Stimulated activated effector memory CD8-positive, alpha-beta T cell treated with anti-CD3 and anti-CD28 coated beads, Interleukin-12 subunit alpha, Interleukin-12 subunit beta, amount 100 ng/mL, for 72 hours (primary cell): ENCODE measurements at regions not wholly inside any gene's neighbourhood (a gene's known extent, or its start where the extent isn't known, plus 50 kb on each side); places are given as distances from the start of the nearest gene placed in this dataset.

Experiments
- ATAC-seq: fragments of 150-1000 bp; cut with Tn5 transposase; 2 replicates; pipeline ENCODE4 v1.10.0; 2021
- DNase-seq, 2 donors: peaks; one replicate each; pipeline ENCODE4 v3.0.0; 2021 to 2022; ENCODE audit warnings: low spot score in 2 of 2
- H3K27ac Mint-ChIP-seq: one replicate; pipeline ENCODE4 v1.8.0; 2022; ENCODE audit warnings: mild to moderate bottlenecking, mixed read lengths
- H3K36me3 Mint-ChIP-seq: one replicate; pipeline ENCODE4 v1.8.0; 2022; ENCODE audit warnings: mild to moderate bottlenecking, mixed read lengths
- H3K4me1 Mint-ChIP-seq: one replicate; pipeline ENCODE4 v1.8.0; 2022; ENCODE audit warnings: mixed read lengths
- H3K4me3 Mint-ChIP-seq: one replicate; pipeline ENCODE4 v1.8.0; 2022; ENCODE audit warnings: mild to moderate bottlenecking, mixed read lengths
- H3K9me3 Mint-ChIP-seq: one replicate; pipeline ENCODE4 v1.8.0; 2022; ENCODE audit warnings: mixed read lengths

GRCh38 chr11:27250867-27251665 lies 111.9 kb downstream of the CCDC34 start:
- DNase-seq (no peak), ATAC-seq (no peak)
- Mint-ChIP-seq H3K4me1 (no peaks in the 10 kb centered on the region), H3K27ac (no peak overlapping the region), H3K4me3 (no peak overlapping the region), H3K36me3 (no peaks in the 10 kb centered on the region), H3K9me3 (no peaks in the 10 kb centered on the region)

- Mint-ChIP-seq H3K27ac (no peak overlapping the region), H3K4me1 (no peaks in the 10 kb centered on the region), H3K9me3 (no peaks in the 10 kb centered on the region), H3K36me3 (no peaks in the 10 kb centered on the region), H3K4me3 (no peak overlapping the region)
- ATAC-seq (no peak), DNase-seq (no peak)
Measured at GRCh38 chr11:27248576-27249509, 114.2 kb downstream of the CCDC34 start.

GRCh38 chr11:27247660-27248059 lies 115.4 kb downstream of the CCDC34 start:
- no peak overlapping the region for H3K4me3 Mint-ChIP-seq
- H3K9me3 Mint-ChIP-seq: no peaks in the 10 kb centered on the region
- no peak for ATAC-seq
- no peaks in the 10 kb centered on the region for H3K36me3 Mint-ChIP-seq
- H3K27ac Mint-ChIP-seq: no peak overlapping the region
- H3K4me1 Mint-ChIP-seq: no peaks in the 10 kb centered on the region
- DNase-seq: no peak

GRCh38 chr11:27246925-27247324 lies 116.1 kb downstream of the CCDC34 start:
- ATAC-seq: no peak
- Mint-ChIP-seq H3K9me3 (no peaks in the 10 kb centered on the region), H3K27ac (no peak overlapping the region), H3K4me3 (no peak overlapping the region), H3K4me1 (no peaks in the 10 kb centered on the region), H3K36me3 (no peaks in the 10 kb centered on the region)
- no peak for DNase-seq

GRCh38 chr11:27244900-27245299 lies 118.1 kb downstream of the CCDC34 start:
- H3K36me3 Mint-ChIP-seq: no peaks in the 10 kb centered on the region
- no peak overlapping the region for H3K4me3 Mint-ChIP-seq
- ATAC-seq (no peak), DNase-seq (no peak)
- no peak overlapping the region for H3K27ac Mint-ChIP-seq
- H3K4me1 Mint-ChIP-seq: no peaks in the 10 kb centered on the region
- H3K9me3 Mint-ChIP-seq: no peaks in the 10 kb centered on the region

- ATAC-seq (no peak), DNase-seq (no peak)
- Mint-ChIP-seq H3K9me3 (no peaks in the 10 kb centered on the region), H3K36me3 (no peaks in the 10 kb centered on the region), H3K4me1 (no peaks in the 10 kb centered on the region), H3K27ac (no peak overlapping the region), H3K4me3 (no peak overlapping the region)
Measured at GRCh38 chr11:27242591-27242990, 120.4 kb downstream of the CCDC34 start.

GRCh38 chr11:27241311-27242122 lies 121.5 kb downstream of the CCDC34 start:
- Mint-ChIP-seq H3K4me3 (no peak overlapping the region), H3K9me3 (no peaks in the 10 kb centered on the region), H3K27ac (no peak overlapping the region), H3K4me1 (no peaks in the 10 kb centered on the region), H3K36me3 (no peaks in the 10 kb centered on the region)
- no peak for ATAC-seq
- no peak for DNase-seq

GRCh38 chr11:27239305-27239942 lies 123.6 kb downstream of the CCDC34 start:
- Mint-ChIP-seq H3K36me3 (no peaks in the 10 kb centered on the region), H3K4me3 (no peak overlapping the region), H3K9me3 (no peaks in the 10 kb centered on the region), H3K27ac (no peak overlapping the region), H3K4me1 (no peaks in the 10 kb centered on the region)
- DNase-seq: no peak
- no peak for ATAC-seq

- no peaks in the 10 kb centered on the region for H3K4me1 Mint-ChIP-seq
- no peaks in the 10 kb centered on the region for H3K9me3 Mint-ChIP-seq
- ATAC-seq: no peak
- DNase-seq: no peak
- no peak overlapping the region for H3K4me3 Mint-ChIP-seq
- no peaks in the 10 kb centered on the region for H3K36me3 Mint-ChIP-seq
- H3K27ac Mint-ChIP-seq: no peak overlapping the region
Measured at GRCh38 chr11:27238811-27239210, 124.2 kb downstream of the CCDC34 start.

- H3K9me3 Mint-ChIP-seq: no peaks in the 10 kb centered on the region
- DNase-seq (no peak), ATAC-seq (no peak)
- no peaks in the 10 kb centered on the region for H3K4me1 Mint-ChIP-seq
- no peak overlapping the region for H3K4me3 Mint-ChIP-seq
- H3K36me3 Mint-ChIP-seq: no peaks in the 10 kb centered on the region
- H3K27ac Mint-ChIP-seq: no peak overlapping the region
Measured at GRCh38 chr11:27237643-27238042, 125.4 kb downstream of the CCDC34 start.

- Mint-ChIP-seq H3K36me3 (no peaks in the 10 kb centered on the region), H3K27ac (no peak overlapping the region), H3K4me1 (no peaks in the 10 kb centered on the region), H3K9me3 (no peaks in the 10 kb centered on the region), H3K4me3 (no peak overlapping the region)
- DNase-seq (no peak), ATAC-seq (no peak)
Measured at GRCh38 chr11:27234961-27235360, 128.1 kb downstream of the CCDC34 start.

- DNase-seq: no peak
- ATAC-seq: peak; percentile 45
Measured at GRCh38 chr11:27234043-27234668, 128.9 kb downstream of the CCDC34 start.

GRCh38 chr11:27233654-27234042 lies 129.4 kb downstream of the CCDC34 start:
- Mint-ChIP-seq H3K4me3 (no peak overlapping the region), H3K36me3 (no peaks in the 10 kb centered on the region), H3K4me1 (no peaks in the 10 kb centered on the region), H3K9me3 (no peaks in the 10 kb centered on the region), H3K27ac (no peak overlapping the region)
- no peak for DNase-seq
- peak; percentile 22 for ATAC-seq

More at GRCh38 chr11:27234043-27234668, 128.9 kb downstream of the CCDC34 start:
- Mint-ChIP-seq H3K27ac (no peak overlapping the region), H3K4me3 (no peak overlapping the region), H3K36me3 (no peaks in the 10 kb centered on the region), H3K4me1 (no peaks in the 10 kb centered on the region), H3K9me3 (no peaks in the 10 kb centered on the region)

- ATAC-seq: no peak
- H3K4me1 Mint-ChIP-seq: no peaks in the 10 kb centered on the region
- no peaks in the 10 kb centered on the region for H3K36me3 Mint-ChIP-seq
Measured at GRCh38 chr11:27231530-27231929, 131.5 kb downstream of the CCDC34 start.

More at GRCh38 chr11:27231530-27231929, 131.5 kb downstream of the CCDC34 start:
- Mint-ChIP-seq H3K9me3 (no peaks in the 10 kb centered on the region), H3K4me3 (no peak overlapping the region), H3K27ac (no peak overlapping the region)
- DNase-seq: no peak
